GM20000 (cell line): ENCODE measurements at regions not wholly inside any gene's neighbourhood (a gene's known extent, or its start where the extent isn't known, plus 50 kb on each side); places are given as distances from the start of the nearest gene placed in this dataset.

Experiments used
- DNase-seq: peaks from one replicate; pipeline ENCODE4 v3.0.0; 2012; ENCODE audit warnings: low spot score
- TF ChIP-seq, protein P1 (sequence below): IDR thresholded peaks from 2 replicates; pipeline ENCODE4 v1.5.1; 2012; ENCODE audit warnings: mild to moderate bottlenecking, control low read depth; ENCODE audit errors: extremely low read depth, missing control alignments

GRCh38 chr13:85742355-85742754 is 56.9 kb downstream of the SLITRK6 start:
- DNase-seq: no peak
- TF ChIP-seq, protein P1, sequence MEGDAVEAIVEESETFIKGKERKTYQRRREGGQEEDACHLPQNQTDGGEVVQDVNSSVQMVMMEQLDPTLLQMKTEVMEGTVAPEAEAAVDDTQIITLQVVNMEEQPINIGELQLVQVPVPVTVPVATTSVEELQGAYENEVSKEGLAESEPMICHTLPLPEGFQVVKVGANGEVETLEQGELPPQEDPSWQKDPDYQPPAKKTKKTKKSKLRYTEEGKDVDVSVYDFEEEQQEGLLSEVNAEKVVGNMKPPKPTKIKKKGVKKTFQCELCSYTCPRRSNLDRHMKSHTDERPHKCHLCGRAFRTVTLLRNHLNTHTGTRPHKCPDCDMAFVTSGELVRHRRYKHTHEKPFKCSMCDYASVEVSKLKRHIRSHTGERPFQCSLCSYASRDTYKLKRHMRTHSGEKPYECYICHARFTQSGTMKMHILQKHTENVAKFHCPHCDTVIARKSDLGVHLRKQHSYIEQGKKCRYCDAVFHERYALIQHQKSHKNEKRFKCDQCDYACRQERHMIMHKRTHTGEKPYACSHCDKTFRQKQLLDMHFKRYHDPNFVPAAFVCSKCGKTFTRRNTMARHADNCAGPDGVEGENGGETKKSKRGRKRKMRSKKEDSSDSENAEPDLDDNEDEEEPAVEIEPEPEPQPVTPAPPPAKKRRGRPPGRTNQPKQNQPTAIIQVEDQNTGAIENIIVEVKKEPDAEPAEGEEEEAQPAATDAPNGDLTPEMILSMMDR: no peak

- TF ChIP-seq, protein P1: no peak
- no peak for DNase-seq
These were observed 58.2 kb downstream of the SLITRK6 start for GRCh38 chr13:85741017-85741416.

DNA sequence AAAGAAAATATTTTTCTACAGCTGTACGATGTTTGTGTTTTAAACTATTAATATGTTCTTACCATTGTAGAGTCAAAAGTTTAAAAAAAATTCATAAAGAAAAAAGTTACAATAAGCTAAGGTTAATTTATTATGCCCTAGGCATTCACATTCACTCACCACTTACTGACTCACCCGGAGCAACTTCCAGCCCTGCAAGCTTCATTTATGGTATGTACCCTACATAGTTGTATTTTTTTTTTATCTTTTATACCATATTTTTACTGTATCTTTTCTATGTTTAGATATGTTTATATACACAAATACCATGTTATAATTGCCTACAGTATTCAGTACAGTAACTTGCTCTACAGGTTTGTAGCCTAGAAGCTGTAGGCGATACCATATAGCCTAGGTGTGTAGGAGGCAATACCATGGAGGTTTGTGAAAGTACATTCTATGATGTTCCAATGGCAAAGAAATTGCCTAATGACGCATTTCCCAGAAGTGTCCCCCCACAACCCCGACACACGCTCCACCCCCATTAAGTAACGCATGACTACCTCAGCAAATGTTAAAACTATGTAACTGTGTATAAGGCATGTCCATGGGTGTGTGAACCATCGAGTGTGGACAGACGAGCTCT is 60.4 kb downstream of the SLITRK6 start:
- no peak for DNase-seq
- TF ChIP-seq, protein P1: no peak

GRCh38 chr13:85737952-85738351 is 61.3 kb downstream of the SLITRK6 start:
- DNase-seq: no peak
- TF ChIP-seq, protein P1: no peak

GRCh38 chr13:85729296-85729695 is 69.9 kb downstream of the SLITRK6 start:
- TF ChIP-seq, protein P1: no peak
- DNase-seq: no peak

- TF ChIP-seq, protein P1: no peak
- DNase-seq: no peak
These were observed 70.4 kb downstream of the SLITRK6 start for GRCh38 chr13:85728811-85729210.

GRCh38 chr13:85725433-85725832 is 73.8 kb downstream of the SLITRK6 start:
- no peak for DNase-seq
- TF ChIP-seq, protein P1: no peak
